Smooth muscle cell (in vitro differentiated cells): ENCODE measurements at regions not wholly inside any gene's neighbourhood (a gene's known extent, or its start where the extent isn't known, plus 50 kb on each side); places are given as distances from the start of the nearest gene placed in this dataset.

Experiments used
- DNase-seq: peaks from one replicate; lab custom pipeline; 2025; ENCODE audit not compliant: unreplicated experiment; lab: John Stamatoyannopoulos, UW
- H2AFZ ChIP-seq: fragments of 200-600 bp; sonication (generic); 2 replicates; pipeline ENCODE4 v1.6.0; 2016; ENCODE audit warnings: antibody characterized with exemption, low read depth, mild to moderate bottlenecking
- H3F3A ChIP-seq: fragments of 200-600 bp; sonication (generic); 2 replicates; pipeline ENCODE4 v1.6.0; 2017; ENCODE audit warnings: antibody characterized with exemption, low read depth
- H3K27ac ChIP-seq: fragments of 200-600 bp; sonication (generic); 2 replicates; pipeline ENCODE4 v1.5.1; 2016; ENCODE audit warnings: low read depth, mild to moderate bottlenecking
- H3K27me3 ChIP-seq: fragments of 200-600 bp; sonication (generic); 2 replicates; pipeline ENCODE4 v1.6.1; 2016; ENCODE audit warnings: low read depth, mild to moderate bottlenecking
- H3K36me3 ChIP-seq: fragments of 200-600 bp; sonication (generic); 2 replicates; pipeline ENCODE4 v1.5.1; 2016; ENCODE audit warnings: low read depth
- H3K4me1 ChIP-seq: fragments of 200-600 bp; sonication (generic); 2 replicates; pipeline ENCODE4 v1.5.1; 2016; ENCODE audit warnings: low read depth
- H3K4me2 ChIP-seq: fragments of 200-600 bp; sonication (generic); 2 replicates; pipeline ENCODE4 v1.6.0; 2016; ENCODE audit warnings: mild to moderate bottlenecking
- H3K4me3 ChIP-seq: fragments of 200-600 bp; sonication (generic); 2 replicates; pipeline ENCODE4 v1.5.1; 2016; ENCODE audit warnings: mild to moderate bottlenecking
- H3K79me2 ChIP-seq: fragments of 200-600 bp; sonication (generic); 2 replicates; pipeline ENCODE4 v1.6.0; 2016; ENCODE audit warnings: low read depth, mild to moderate bottlenecking
- H3K9ac ChIP-seq: fragments of 200-600 bp; sonication (generic); 2 replicates; pipeline ENCODE4 v1.6.0; 2016; ENCODE audit warnings: low read depth
- H3K9me3 ChIP-seq: fragments of 200-600 bp; sonication (generic); replicated peaks from 2 replicates; pipeline ENCODE4 v1.5.1; 2016; ENCODE audit warnings: low read depth
- H4K20me1 ChIP-seq: fragments of 200-600 bp; sonication (generic); 2 replicates; pipeline ENCODE4 v1.6.0; 2016; ENCODE audit warnings: low read depth
- CTCF ChIP-seq: fragments of 200-600 bp; sonication (generic); IDR thresholded peaks from 2 replicates; pipeline ENCODE4 v1.5.1; 2017; ENCODE audit warnings: borderline replicate concordance, mild to moderate bottlenecking, antibody characterized with exemption; ENCODE audit not compliant: insufficient read depth, poor library complexity, severe bottlenecking
- WGBS: methylation state at CpG from one replicate; pipeline ENCODE4 v1.1.7; 2016; ENCODE audit warnings: low lambda C conversion rate; 5-methylcytosine and 5-hydroxymethylcytosine counted together

GRCh38 chrX:22691966-22692565, 307.7 kb upstream of the DDX53 start:
- no peak for DNase-seq
- Histone ChIP-seq H3K9me3 (no peaks in the 10 kb centered on the region), H3K4me1 (no peaks in the 10 kb centered on the region), H4K20me1 (no peaks in the 10 kb centered on the region), H3F3A (no peaks in the 10 kb centered on the region), H3K27me3 (no peaks in the 10 kb centered on the region), H3K9ac (no peak overlapping the region), H3K27ac (no peak overlapping the region), H3K4me3 (no peak overlapping the region), H2AFZ (no peak overlapping the region), H3K4me2 (no peak overlapping the region), H3K79me2 (no peaks in the 10 kb centered on the region), H3K36me3 (no peaks in the 10 kb centered on the region)
- TF ChIP-seq CTCF, result no peak
- WGBS, result 78% methylated on average over 6 of the region's 6 CpGs

- no peak for DNase-seq
- Histone ChIP-seq H3K9ac (no peak overlapping the region), H3K4me1 (no peaks in the 10 kb centered on the region), H3K27me3 (no peaks in the 10 kb centered on the region), H3K4me3 (no peak overlapping the region), H3F3A (no peaks in the 10 kb centered on the region), H3K79me2 (no peaks in the 10 kb centered on the region), H3K9me3 (no peaks in the 10 kb centered on the region), H3K36me3 (no peaks in the 10 kb centered on the region), H3K4me2 (no peak overlapping the region), H3K27ac (no peak overlapping the region), H4K20me1 (no peaks in the 10 kb centered on the region), H2AFZ (no peak overlapping the region)
- no peak for TF ChIP-seq CTCF
Measured at GRCh38 chrX:22698151-22698550, 301.6 kb upstream of the DDX53 start.

GRCh38 chrX:22699581-22700091, 300.1 kb upstream of the DDX53 start:
- DNase-seq, result no peak
- Histone ChIP-seq H3K4me3 (no peak overlapping the region), H3K9ac (no peak overlapping the region), H3K36me3 (no peaks in the 10 kb centered on the region), H3K27me3 (no peaks in the 10 kb centered on the region), H3K79me2 (no peaks in the 10 kb centered on the region), H3K4me2 (no peak overlapping the region), H4K20me1 (no peaks in the 10 kb centered on the region), H3K27ac (no peak overlapping the region), H3F3A (no peaks in the 10 kb centered on the region), H3K4me1 (no peaks in the 10 kb centered on the region), H2AFZ (no peak overlapping the region), H3K9me3 (peaks cover 2% of the 10 kb centered on the region)
- TF ChIP-seq CTCF, result no peak
- 75% methylated on average over 5 of the region's 5 CpGs for WGBS

GRCh38 chrX:22712942-22713341, 286.8 kb upstream of the DDX53 start:
- 80% methylated on average over 5 of the region's 5 CpGs for WGBS
- DNase-seq, result no peak
- H3K9me3 ChIP-seq, result no peaks in the 10 kb centered on the region
- H3K4me3 ChIP-seq, result no peak overlapping the region
- H4K20me1 ChIP-seq, result no peaks in the 10 kb centered on the region
- no peak for TF ChIP-seq CTCF
- H3F3A ChIP-seq, result no peaks in the 10 kb centered on the region
- no peak overlapping the region for H3K9ac ChIP-seq
- H3K4me1 ChIP-seq, result no peaks in the 10 kb centered on the region
- H2AFZ ChIP-seq, result no peak overlapping the region
- no peaks in the 10 kb centered on the region for H3K79me2 ChIP-seq
- no peaks in the 10 kb centered on the region for H3K27me3 ChIP-seq
- no peak overlapping the region for H3K4me2 ChIP-seq
- no peaks in the 10 kb centered on the region for H3K36me3 ChIP-seq
- no peak overlapping the region for H3K27ac ChIP-seq
